CD4-positive, alpha-beta T cell (primary cell): ENCODE measurements at regions not wholly inside any gene's neighbourhood (a gene's known extent, or its start where the extent isn't known, plus 50 kb on each side); places are given as distances from the start of the nearest gene placed in this dataset.
A peak's percentile ranks its signal among the peaks of the same experiment; 100 is the strongest.

ENCODE experiments used
- ATAC-seq: fragments of 200-7000 bp; cut with Tn5 transposase; one replicate; pipeline ENCODE4 v1.10.0; 2022; ENCODE audit warnings: mild to moderate bottlenecking; ENCODE audit not compliant: poor library complexity
- CTCF ChIA-PET: fragments of 350-600 bp; sonication (Branson Sonifier 250); formaldehyde crosslinking; loops from one replicate; lab custom pipeline; 2021; ENCODE audit warnings: antibody characterized with exemption, inconsistent platforms; lab: Charles Lee
- POLR2A ChIA-PET: fragments of 350-600 bp; sonication (Branson Sonifier 250); formaldehyde crosslinking; loops from one replicate; lab custom pipeline; 2021; ENCODE audit warnings: antibody characterized with exemption, inconsistent platforms; lab: Charles Lee
- DNase-seq, 14 experiments: peaks; one replicate each; pipeline ENCODE4 v3.0.0-alpha.2; 2013 to 2020; ENCODE audit warnings: mixed read lengths in 2 of 14
- H3K27ac ChIP-seq, 2 donors: one replicate each; pipeline versions ENCODE4 v1.5.1 to v1.7.0; 2013; ENCODE audit warnings: low read length in 2 of 2, low read depth in 1 of 2, mild to moderate bottlenecking in 1 of 2
- H3K27me3 ChIP-seq, 2 experiments: 1 replicate in 1 of 2; 2 replicates in 1 of 2; pipeline versions ENCODE4 v1.6.1 to v1.7.0; 2013; ENCODE audit warnings: low read length in 2 of 2, control low read depth in 1 of 2, mild to moderate bottlenecking in 1 of 2, moderate library complexity in 1 of 2; ENCODE audit not compliant: insufficient read depth in 2 of 2, control insufficient read depth in 1 of 2
- H3K36me3 ChIP-seq: one replicate; pipeline ENCODE4 v1.6.1; 2013; ENCODE audit warnings: low read length, control low read depth; ENCODE audit not compliant: insufficient read depth
- H3K4me1 ChIP-seq: one replicate; pipeline ENCODE4 v1.6.1; 2013; ENCODE audit warnings: low read length, control low read depth; ENCODE audit not compliant: insufficient read depth
- H3K4me3 ChIP-seq: one replicate; pipeline ENCODE4 v1.5.1; 2013; ENCODE audit warnings: mild to moderate bottlenecking, low read length, moderate library complexity
- H3K9me3 ChIP-seq, 2 experiments: 1 replicate in 1 of 2; 2 replicates in 1 of 2; pipeline versions ENCODE4 v1.6.1 to v1.7.0; 2013; ENCODE audit warnings: low read length in 2 of 2, mild to moderate bottlenecking in 2 of 2, control low read depth in 1 of 2, moderate library complexity in 1 of 2; ENCODE audit not compliant: control insufficient read depth in 1 of 2, insufficient read depth in 1 of 2
- H3K27ac Mint-ChIP-seq: one replicate; pipeline ENCODE4 v1.8.0; 2020; ENCODE audit warnings: mixed read lengths
- H3K27me3 Mint-ChIP-seq: one replicate; pipeline ENCODE4 v1.8.0; 2021; ENCODE audit warnings: mixed read lengths
- H3K36me3 Mint-ChIP-seq: one replicate; pipeline ENCODE4 v1.8.0; 2021; ENCODE audit warnings: low read depth, mixed read lengths
- H3K4me1 Mint-ChIP-seq: one replicate; pipeline ENCODE4 v1.8.0; 2021; ENCODE audit warnings: low read depth, mixed read lengths
- H3K4me3 Mint-ChIP-seq: one replicate; pipeline ENCODE4 v1.8.0; 2020; ENCODE audit warnings: mild to moderate bottlenecking, mixed read lengths
- H3K9me3 Mint-ChIP-seq: one replicate; pipeline ENCODE4 v1.8.0; 2020; ENCODE audit warnings: mixed read lengths
- intact Hi-C, 2 experiments: fragments of 100-400 bp; cut with DNase I in 1 of 2; cut with micrococcal nuclease in 1 of 2; formaldehyde crosslinking; loops; one replicate each; pipeline versions ENCODE4 v1.15.1 to v1.9.0; 2023 to 2025; cut with DNase I, micrococcal nuclease
- TF ChIP-seq, protein P1 (sequence below): fragments of 200-600 bp; IDR thresholded peaks from one replicate; pipeline ENCODE4 v1.8.0; 2022; ENCODE audit warnings: antibody characterized with exemption, mild to moderate bottlenecking

DNA sequence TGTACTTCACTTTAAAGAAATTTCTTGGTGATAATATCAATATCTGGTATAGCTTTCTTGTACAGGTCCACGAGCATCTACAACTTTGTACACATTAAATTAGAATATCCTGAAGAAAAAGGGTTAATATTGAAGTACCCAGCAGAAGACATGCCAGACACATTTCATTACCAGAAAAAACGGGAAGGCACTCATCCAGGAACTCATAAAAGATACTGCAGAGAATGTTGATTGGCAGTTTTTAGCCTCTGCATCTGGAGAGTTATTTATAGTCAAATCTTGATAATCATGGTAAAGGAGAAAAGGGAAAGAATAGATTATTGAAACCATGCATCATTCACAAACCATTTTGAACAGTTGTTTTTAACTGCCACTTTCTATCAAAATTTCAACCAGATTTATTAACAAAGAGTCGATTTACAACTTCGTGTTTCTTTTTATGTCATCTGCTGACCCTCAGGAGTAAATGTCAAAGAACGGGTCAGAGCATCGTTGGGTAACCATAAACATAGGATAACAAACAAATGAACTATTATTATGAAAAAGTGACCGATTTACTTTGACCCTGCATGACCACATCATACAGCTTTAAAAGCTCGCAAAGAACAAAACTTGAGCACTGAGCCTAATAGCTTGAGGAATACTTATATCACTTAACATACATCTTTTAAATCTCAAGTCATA is 229.2 kb upstream of the SGK1 start:
- intact Hi-C loops: no loop called here
- DNase-seq (no peak), ATAC-seq (no peak)
- CTCF ChIA-PET: no interaction called here
- H3K4me1 ChIP-seq: no peaks in the 10 kb centered on the region
- TF ChIP-seq, protein P1, sequence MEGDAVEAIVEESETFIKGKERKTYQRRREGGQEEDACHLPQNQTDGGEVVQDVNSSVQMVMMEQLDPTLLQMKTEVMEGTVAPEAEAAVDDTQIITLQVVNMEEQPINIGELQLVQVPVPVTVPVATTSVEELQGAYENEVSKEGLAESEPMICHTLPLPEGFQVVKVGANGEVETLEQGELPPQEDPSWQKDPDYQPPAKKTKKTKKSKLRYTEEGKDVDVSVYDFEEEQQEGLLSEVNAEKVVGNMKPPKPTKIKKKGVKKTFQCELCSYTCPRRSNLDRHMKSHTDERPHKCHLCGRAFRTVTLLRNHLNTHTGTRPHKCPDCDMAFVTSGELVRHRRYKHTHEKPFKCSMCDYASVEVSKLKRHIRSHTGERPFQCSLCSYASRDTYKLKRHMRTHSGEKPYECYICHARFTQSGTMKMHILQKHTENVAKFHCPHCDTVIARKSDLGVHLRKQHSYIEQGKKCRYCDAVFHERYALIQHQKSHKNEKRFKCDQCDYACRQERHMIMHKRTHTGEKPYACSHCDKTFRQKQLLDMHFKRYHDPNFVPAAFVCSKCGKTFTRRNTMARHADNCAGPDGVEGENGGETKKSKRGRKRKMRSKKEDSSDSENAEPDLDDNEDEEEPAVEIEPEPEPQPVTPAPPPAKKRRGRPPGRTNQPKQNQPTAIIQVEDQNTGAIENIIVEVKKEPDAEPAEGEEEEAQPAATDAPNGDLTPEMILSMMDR: no peak
- Mint-ChIP-seq H3K27ac (no peak overlapping the region), H3K4me3 (no peak overlapping the region), H3K4me1 (peaks cover 14% of the 10 kb centered on the region), H3K27me3 (no peaks in the 10 kb centered on the region), H3K9me3 (no peaks in the 10 kb centered on the region), H3K36me3 (no peaks in the 10 kb centered on the region)
- no peak overlapping the region for H3K4me3 ChIP-seq
- H3K27ac ChIP-seq: no peak overlapping the region
- no peaks in the 10 kb centered on the region for H3K9me3 ChIP-seq
- POLR2A ChIA-PET: no interaction called here
- H3K27me3 ChIP-seq: no peaks in the 10 kb centered on the region
- no peaks in the 10 kb centered on the region for H3K36me3 ChIP-seq

DNA sequence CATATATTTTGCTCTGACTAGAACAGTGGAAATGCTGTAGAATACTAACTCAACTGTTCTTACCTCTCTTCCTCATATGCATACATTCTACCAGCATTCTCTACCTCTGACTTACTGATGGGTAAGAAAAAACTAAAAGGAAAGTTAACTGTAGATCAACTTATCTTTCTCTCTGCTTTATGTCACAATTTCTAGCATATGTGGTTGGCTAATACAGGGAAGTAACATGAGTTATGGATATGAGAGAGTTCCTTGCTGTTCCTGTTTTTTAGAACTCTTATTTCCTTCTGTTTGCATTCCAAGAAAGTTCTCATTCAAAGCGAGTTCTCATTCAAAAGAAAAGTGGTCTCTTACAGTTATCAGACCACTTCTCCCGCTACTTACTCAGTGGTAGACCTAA is 226.8 kb upstream of the SGK1 start:
- no peaks in the 10 kb centered on the region for H3K9me3 Mint-ChIP-seq
- H3K4me1 Mint-ChIP-seq: peaks cover 28% of the 10 kb centered on the region
- H3K27ac Mint-ChIP-seq: no peak overlapping the region
- DNase-seq: no peak
- Histone ChIP-seq H3K27me3 (no peaks in the 10 kb centered on the region), H3K4me1 (peaks cover 5% of the 10 kb centered on the region), H3K27ac (no peak overlapping the region), H3K9me3 (no peaks in the 10 kb centered on the region), H3K36me3 (no peaks in the 10 kb centered on the region), H3K4me3 (no peak overlapping the region)
- no peaks in the 10 kb centered on the region for H3K27me3 Mint-ChIP-seq
- H3K36me3 Mint-ChIP-seq: no peaks in the 10 kb centered on the region
- H3K4me3 Mint-ChIP-seq: no peak overlapping the region
- POLR2A ChIA-PET: no interaction called here
- CTCF ChIA-PET: no interaction called here
- ATAC-seq: no peak
- TF ChIP-seq, protein P1: no peak
- intact Hi-C loops: no loop called here

DNA sequence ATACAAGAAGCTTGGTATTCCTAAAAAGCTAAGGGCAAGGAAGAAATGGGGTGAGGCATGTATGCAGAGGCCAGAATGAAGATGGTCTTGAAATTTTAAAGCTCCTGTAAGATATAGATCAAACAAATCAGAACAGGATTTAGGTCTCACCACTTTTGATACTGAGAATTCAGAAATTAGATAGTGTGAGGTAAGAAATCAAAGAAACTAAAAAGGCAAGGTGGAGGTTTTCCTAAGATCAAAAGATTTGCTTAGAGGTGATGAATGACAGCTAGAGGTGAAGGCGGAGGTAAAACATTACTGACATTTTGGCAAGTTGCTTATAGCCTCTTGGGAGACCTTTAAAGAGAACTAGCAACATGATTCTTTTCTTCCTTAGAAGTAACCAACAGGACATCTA is 225.2 kb upstream of the SGK1 start:
- ChIA-PET CTCF (no interaction called here), POLR2A (no interaction called here)
- H3K27ac ChIP-seq: no peak overlapping the region
- H3K27me3 ChIP-seq: no peaks in the 10 kb centered on the region
- no peak for DNase-seq
- intact Hi-C loops: no loop called here
- Mint-ChIP-seq H3K4me3 (no peak overlapping the region), H3K36me3 (no peaks in the 10 kb centered on the region), H3K27me3 (no peaks in the 10 kb centered on the region), H3K4me1 (peaks cover 30% of the 10 kb centered on the region), H3K27ac (peak overlapping the region; percentile 19), H3K9me3 (no peaks in the 10 kb centered on the region)
- H3K36me3 ChIP-seq: no peaks in the 10 kb centered on the region
- TF ChIP-seq, protein P1: no peak
- H3K4me1 ChIP-seq: peaks cover 6% of the 10 kb centered on the region
- no peaks in the 10 kb centered on the region for H3K9me3 ChIP-seq
- peak; percentile 73 for ATAC-seq
- no peak overlapping the region for H3K4me3 ChIP-seq
